SK-N-SH (cell line): ENCODE measurements at regions not wholly inside any gene's neighbourhood (a gene's known extent, or its start where the extent isn't known, plus 50 kb on each side); places are given as distances from the start of the nearest gene placed in this dataset.

Experiments
- CTCF ChIP-seq: fragments of 200-600 bp; sonication (generic); IDR thresholded peaks from 2 replicates; pipeline ENCODE4 v1.6.1; 2017; ENCODE audit warnings: antibody characterized with exemption, mild to moderate bottlenecking, moderate library complexity
- EP300 ChIP-seq, 2 experiments: IDR thresholded peaks; 2 replicates each; pipeline versions ENCODE4 v1.4.0 to v1.6.1; 2012; ENCODE audit warnings: borderline replicate concordance in 1 of 2, low read depth in 1 of 2, low read length in 1 of 2
- USF2 ChIP-seq: fragments of 150-350 bp; IDR thresholded peaks from 2 replicates; pipeline ENCODE4 v1.6.1; 2017; ENCODE audit warnings: antibody characterized with exemption, low read length, low read depth, borderline replicate concordance

GRCh38 chr5:6187501-6187900, 190.8 kb downstream of the MED10 start:
- TF ChIP-seq EP300 (IDR thresholded peaks at IDR 0.05; ENCODE audit: borderline replicate concordance in 1 of 2, low read depth in 1 of 2, low read length in 1 of 2): no peak
- TF ChIP-seq CTCF: no peak
- TF ChIP-seq USF2: no peak
